CD4-positive, alpha-beta T cell treated with Interferon alpha-2 for 1 hour (primary cell): ENCODE measurements at regions not wholly inside any gene's neighbourhood (a gene's known extent, or its start where the extent isn't known, plus 50 kb on each side); places are given as distances from the start of the nearest gene placed in this dataset.
"Not testable (repeated sequence)": the region's sequence is repeated elsewhere in the genome, so short reads cannot be mapped to it uniquely, and the experiment has no call there.

Source experiments
- DNase-seq, 2 donors: peaks; one replicate each; pipeline ENCODE4 v3.0.0-alpha.2; 2020 to 2022

- DNase-seq: no peak
Measured at GRCh38 chr13:86870444-86870843, 800.7 kb upstream of the SLITRK5 start.

- no peak for DNase-seq
Measured at GRCh38 chr13:86877441-86877840, 793.7 kb upstream of the SLITRK5 start.

GRCh38 chr13:86878781-86879180 lies 792.4 kb upstream of the SLITRK5 start:
- no peak for DNase-seq

GRCh38 chr13:86881390-86881789 lies 789.8 kb upstream of the SLITRK5 start:
- DNase-seq: no peak

GRCh38 chr13:86882107-86882506 lies 789.1 kb upstream of the SLITRK5 start:
- DNase-seq: no peak

- DNase-seq: no peak
Measured at GRCh38 chr13:86882835-86883234, 788.3 kb upstream of the SLITRK5 start.

- DNase-seq: no peak
Measured at GRCh38 chr13:86892330-86892729, 778.8 kb upstream of the SLITRK5 start.

- DNase-seq: no peak
Measured at GRCh38 chr13:86900906-86901305, 770.3 kb upstream of the SLITRK5 start.

- DNase-seq: no peak
Measured at GRCh38 chr13:86906127-86906874, 764.9 kb upstream of the SLITRK5 start.

GRCh38 chr13:86907156-86907555 lies 764.0 kb upstream of the SLITRK5 start:
- no peak for DNase-seq

GRCh38 chr13:86909318-86909717 lies 761.9 kb upstream of the SLITRK5 start:
- no peak for DNase-seq

GRCh38 chr13:86914757-86915156 lies 756.4 kb upstream of the SLITRK5 start:
- no peak for DNase-seq

- not testable (repeated sequence) for DNase-seq
Measured at GRCh38 chr13:86917438-86917837, 753.7 kb upstream of the SLITRK5 start.

GRCh38 chr13:86918682-86919081 lies 752.5 kb upstream of the SLITRK5 start:
- no peak for DNase-seq

GRCh38 chr13:86920961-86921360 lies 750.2 kb upstream of the SLITRK5 start:
- no peak for DNase-seq

- no peak for DNase-seq
Measured at GRCh38 chr13:86922936-86923335, 748.2 kb upstream of the SLITRK5 start.

GRCh38 chr13:86926916-86927315 lies 744.3 kb upstream of the SLITRK5 start:
- DNase-seq: not testable (repeated sequence)

- no peak for DNase-seq
Measured at GRCh38 chr13:86932776-86933334, 738.3 kb upstream of the SLITRK5 start.

- DNase-seq: no peak
Measured at GRCh38 chr13:86933676-86934075, 737.5 kb upstream of the SLITRK5 start.

- no peak for DNase-seq
Measured at GRCh38 chr13:86937316-86937715, 733.9 kb upstream of the SLITRK5 start.

- no peak for DNase-seq
Measured at GRCh38 chr13:86945584-86945983, 725.6 kb upstream of the SLITRK5 start.

GRCh38 chr13:86946734-86947133 lies 724.4 kb upstream of the SLITRK5 start:
- no peak for DNase-seq

GRCh38 chr13:86954341-86954740 lies 716.8 kb upstream of the SLITRK5 start:
- no peak for DNase-seq

- no peak for DNase-seq
Measured at GRCh38 chr13:86960876-86961275, 710.3 kb upstream of the SLITRK5 start.
